Adrenal gland (tissue), 5 donors: ENCODE measurements at regions not wholly inside any gene's neighbourhood (a gene's known extent, or its start where the extent isn't known, plus 50 kb on each side); places are given as distances from the start of the nearest gene placed in this dataset.

ENCODE experiments used
- POLR2A ChIP-seq, 2 donors: fragments of 450-650 bp; IDR thresholded peaks; one replicate each; pipeline ENCODE4 v1.6.1; 2017; ENCODE audit warnings: antibody characterized with exemption in 2 of 2, mild to moderate bottlenecking in 2 of 2, moderate library complexity in 1 of 2
- TF ChIP-seq, protein P1 (sequence below), 6 experiments: fragments of 450-650 bp in 4 of 6; fragments of 200-600 bp in 2 of 6; sonication (generic) in 1 of 6; IDR thresholded peaks; 1 replicate in 5 of 6; 2 replicates in 1 of 6; pipeline versions ENCODE4 v1.5.1 to v1.8.0; 2016 to 2021; ENCODE audit warnings: antibody characterized with exemption in 6 of 6, mild to moderate bottlenecking in 2 of 6, moderate library complexity in 1 of 6
- donor health status: DM: no; HTN: no; CAD: no.

DNA sequence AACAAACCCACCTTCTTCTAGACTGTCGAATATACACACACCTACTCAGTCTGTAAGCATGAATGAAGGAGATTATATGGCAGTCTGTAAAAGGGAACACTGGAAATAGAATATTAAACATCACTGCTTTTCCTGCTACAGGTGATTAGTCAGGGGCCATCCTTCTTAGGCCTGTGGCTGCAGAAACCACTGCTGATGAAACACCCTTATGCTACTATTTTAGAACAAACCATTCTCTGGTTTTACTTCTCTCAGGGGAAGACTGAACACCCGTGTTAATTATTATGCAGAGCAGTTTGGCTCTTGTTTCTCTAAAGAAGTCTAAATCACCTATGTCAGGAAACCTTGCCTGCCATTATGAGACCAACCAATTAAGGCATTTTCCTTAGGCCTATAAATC is 351.1 kb upstream of the KLF6 start:
- TF ChIP-seq, protein P1, sequence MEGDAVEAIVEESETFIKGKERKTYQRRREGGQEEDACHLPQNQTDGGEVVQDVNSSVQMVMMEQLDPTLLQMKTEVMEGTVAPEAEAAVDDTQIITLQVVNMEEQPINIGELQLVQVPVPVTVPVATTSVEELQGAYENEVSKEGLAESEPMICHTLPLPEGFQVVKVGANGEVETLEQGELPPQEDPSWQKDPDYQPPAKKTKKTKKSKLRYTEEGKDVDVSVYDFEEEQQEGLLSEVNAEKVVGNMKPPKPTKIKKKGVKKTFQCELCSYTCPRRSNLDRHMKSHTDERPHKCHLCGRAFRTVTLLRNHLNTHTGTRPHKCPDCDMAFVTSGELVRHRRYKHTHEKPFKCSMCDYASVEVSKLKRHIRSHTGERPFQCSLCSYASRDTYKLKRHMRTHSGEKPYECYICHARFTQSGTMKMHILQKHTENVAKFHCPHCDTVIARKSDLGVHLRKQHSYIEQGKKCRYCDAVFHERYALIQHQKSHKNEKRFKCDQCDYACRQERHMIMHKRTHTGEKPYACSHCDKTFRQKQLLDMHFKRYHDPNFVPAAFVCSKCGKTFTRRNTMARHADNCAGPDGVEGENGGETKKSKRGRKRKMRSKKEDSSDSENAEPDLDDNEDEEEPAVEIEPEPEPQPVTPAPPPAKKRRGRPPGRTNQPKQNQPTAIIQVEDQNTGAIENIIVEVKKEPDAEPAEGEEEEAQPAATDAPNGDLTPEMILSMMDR (IDR thresholded peaks at IDR 0.05), result no peak
- TF ChIP-seq POLR2A (IDR thresholded peaks at IDR 0.05), result no peak
